GM21360 (cell line): ENCODE measurements at regions not wholly inside any gene's neighbourhood (a gene's known extent, or its start where the extent isn't known, plus 50 kb on each side); places are given as distances from the start of the nearest gene placed in this dataset.
"Not testable (repeated sequence)": the region's sequence is repeated elsewhere in the genome, so short reads cannot be mapped to it uniquely, and the experiment has no call there.

Experiments
- ATAC-seq: cut with Tn5 transposase; IDR thresholded peaks from one replicate; pipeline ENCODE4 v1.9.1; 2021; ENCODE audit warnings: mild to moderate bottlenecking, moderate library complexity; ENCODE audit not compliant: unreplicated experiment

- no peak for ATAC-seq
Measured at GRCh38 chr1:229164836-229165735, 105.8 kb upstream of the RAB4A start.

GRCh38 chr1:229167318-229167717 is 103.6 kb upstream of the RAB4A start:
- ATAC-seq, result no peak

- no peak for ATAC-seq
Measured at GRCh38 chr1:229169399-229169798, 101.5 kb upstream of the RAB4A start.

- no peak for ATAC-seq
Measured at GRCh38 chr1:229170274-229170673, 100.6 kb upstream of the RAB4A start.

GRCh38 chr1:229170778-229171505 is 100.0 kb upstream of the RAB4A start:
- no peak for ATAC-seq

GRCh38 chr1:229171934-229172333 is 99.0 kb upstream of the RAB4A start:
- no peak for ATAC-seq

GRCh38 chr1:229173491-229174476 is 97.1 kb upstream of the RAB4A start:
- not testable (repeated sequence) for ATAC-seq

- not testable (repeated sequence) for ATAC-seq
Measured at GRCh38 chr1:229175297-229175696, 95.6 kb upstream of the RAB4A start.

- not testable (repeated sequence) for ATAC-seq
Measured at GRCh38 chr1:229176457-229176856, 94.5 kb upstream of the RAB4A start.

GRCh38 chr1:229180161-229180560 is 90.8 kb upstream of the RAB4A start:
- ATAC-seq, result no peak

- no peak for ATAC-seq
Measured at GRCh38 chr1:229181419-229181818, 89.5 kb upstream of the RAB4A start.

GRCh38 chr1:229183588-229183987 is 87.3 kb upstream of the RAB4A start:
- no peak for ATAC-seq

- ATAC-seq, result no peak
Measured at GRCh38 chr1:229184066-229184465, 86.8 kb upstream of the RAB4A start.

- ATAC-seq, result no peak
Measured at GRCh38 chr1:229185963-229186362, 84.9 kb upstream of the RAB4A start.

GRCh38 chr1:229186373-229187056 is 84.4 kb upstream of the RAB4A start:
- ATAC-seq, result peak; percentile 92

GRCh38 chr1:229190057-229190575 is 80.8 kb upstream of the RAB4A start:
- no peak for ATAC-seq

GRCh38 chr1:229191066-229191674 is 79.7 kb upstream of the RAB4A start:
- no peak for ATAC-seq

GRCh38 chr1:229192031-229192430 is 78.9 kb upstream of the RAB4A start:
- ATAC-seq, result no peak

- ATAC-seq, result no peak
Measured at GRCh38 chr1:229192853-229193252, 78.1 kb upstream of the RAB4A start.

GRCh38 chr1:229194096-229194495 is 76.8 kb upstream of the RAB4A start:
- no peak for ATAC-seq
